PC-9 (cell line): ENCODE measurements at regions not wholly inside any gene's neighbourhood (a gene's known extent, or its start where the extent isn't known, plus 50 kb on each side); places are given as distances from the start of the nearest gene placed in this dataset.

Source experiments
- BruUV-seq: library from RNA; stranded (reverse); fragments of 400-500 nt; replicated peaks from 2 replicates; lab custom pipeline; 2021; lab: Mats Ljungman, UMichigan
- CTCF ChIA-PET: fragments of 300-600 bp; sonication (Branson Sonifier 250); formaldehyde crosslinking; loops from one replicate; lab custom pipeline; 2022; ENCODE audit warnings: antibody characterized with exemption; lab: Charles Lee
- POLR2A ChIA-PET: fragments of 300-600 bp; sonication (Branson Sonifier 250); formaldehyde crosslinking; loops from one replicate; lab custom pipeline; 2022; ENCODE audit warnings: antibody characterized with exemption; ENCODE audit not compliant: unreplicated experiment; lab: Charles Lee
- DNase-seq, 2 experiments: peaks; one replicate each; pipeline versions ENCODE4 v3.0.0 to v3.0.0-alpha.2; 2015 to 2022; ENCODE audit warnings: mixed read lengths in 1 of 2
- H2AFZ ChIP-seq: fragments of 200-600 bp; sonication (generic); 2 replicates; pipeline ENCODE4 v1.8.1; 2017; ENCODE audit warnings: antibody characterized with exemption
- H3F3A ChIP-seq: fragments of 200-600 bp; sonication (generic); 2 replicates; pipeline ENCODE4 v1.8.1; 2017; ENCODE audit warnings: antibody characterized with exemption, mild to moderate bottlenecking, low read depth; ENCODE audit not compliant: insufficient read depth
- H3K27ac ChIP-seq: fragments of 200-600 bp; sonication (generic); 2 replicates; pipeline ENCODE4 v1.6.1; 2016; ENCODE audit warnings: mixed run types
- H3K27me3 ChIP-seq: fragments of 200-600 bp; sonication (generic); 2 replicates; pipeline ENCODE4 v1.6.1; 2016; ENCODE audit warnings: low read depth, mixed run types; ENCODE audit not compliant: insufficient read depth
- H3K36me3 ChIP-seq: fragments of 200-600 bp; sonication (generic); 2 replicates; pipeline ENCODE4 v1.6.1; 2016; ENCODE audit warnings: low read depth, mixed run types
- H3K4me1 ChIP-seq: fragments of 200-600 bp; sonication (generic); replicated peaks from 2 replicates; pipeline ENCODE4 v1.6.1; 2016; ENCODE audit warnings: mixed run types; ENCODE audit not compliant: insufficient read depth
- H3K4me2 ChIP-seq: fragments of 200-600 bp; sonication (generic); 2 replicates; pipeline ENCODE4 v1.6.1; 2017; ENCODE audit warnings: mixed run types
- H3K4me3 ChIP-seq: fragments of 200-600 bp; sonication (generic); 2 replicates; pipeline ENCODE4 v1.6.1; 2016; ENCODE audit warnings: mixed run types
- H3K79me2 ChIP-seq: fragments of 200-600 bp; sonication (generic); 2 replicates; pipeline ENCODE4 v1.6.1; 2017; ENCODE audit warnings: low read depth, mixed run types
- H3K9me2 ChIP-seq: fragments of 200-600 bp; sonication (generic); 2 replicates; pipeline ENCODE4 v1.8.1; 2017; ENCODE audit warnings: mild to moderate bottlenecking; ENCODE audit not compliant: insufficient read depth
- H3K9me3 ChIP-seq: fragments of 200-600 bp; sonication (generic); 2 replicates; pipeline ENCODE4 v1.8.1; 2016; ENCODE audit warnings: low read depth; ENCODE audit not compliant: insufficient read depth
- H4K20me1 ChIP-seq: fragments of 200-600 bp; sonication (generic); 2 replicates; pipeline ENCODE4 v1.8.1; 2017; ENCODE audit not compliant: insufficient read depth
- CTCF ChIP-seq: fragments of 200-600 bp; sonication (generic); conservative IDR thresholded peaks from 2 replicates; pipeline ENCODE4 v1.6.1; 2017; ENCODE audit warnings: mixed run types, antibody characterized with exemption, mild to moderate bottlenecking, moderate library complexity
- EZH2 ChIP-seq: fragments of 200-600 bp; sonication (generic); IDR thresholded peaks from 2 replicates; pipeline ENCODE4 v1.8.0; 2017; ENCODE audit warnings: antibody characterized with exemption, low read depth
- intact Hi-C: fragments of 100-400 bp; cut with micrococcal nuclease; formaldehyde crosslinking; loops from one replicate; pipeline ENCODE4 v1.10.0; 2022; ENCODE audit not compliant: unreplicated experiment

GRCh38 chr3:163735394-163735793, 1342.9 kb downstream of the SI start:
- intact Hi-C loops = no loop called here
- no peaks in the 10 kb centered on the region for H3K36me3 ChIP-seq
- H3K79me2 ChIP-seq = no peaks in the 10 kb centered on the region
- CTCF ChIA-PET = no interaction called here
- H3K27ac ChIP-seq = no peak overlapping the region
- no peak for DNase-seq
- TF ChIP-seq EZH2 = no peak
- H3K4me3 ChIP-seq = no peak overlapping the region
- POLR2A ChIA-PET = no interaction called here
- no peak overlapping the region for H2AFZ ChIP-seq
- H3K4me1 ChIP-seq = no peaks in the 10 kb centered on the region
- no peak overlapping the region for H3K4me2 ChIP-seq
- no TSS peak for BruUV-seq
- H4K20me1 ChIP-seq = no peaks in the 10 kb centered on the region
- peaks cover 3% of the 10 kb centered on the region for H3K9me3 ChIP-seq
- no peaks in the 10 kb centered on the region for H3K27me3 ChIP-seq
- no peaks in the 10 kb centered on the region for H3F3A ChIP-seq
- no peaks in the 10 kb centered on the region for H3K9me2 ChIP-seq

GRCh38 chr3:163730684-163731083, 1347.6 kb downstream of the SI start:
- no peak overlapping the region for H3K4me2 ChIP-seq
- TF ChIP-seq EZH2 = no peak
- no peak for TF ChIP-seq CTCF
- no peak overlapping the region for H3K27ac ChIP-seq
- no peaks in the 10 kb centered on the region for H3K4me1 ChIP-seq
- no peaks in the 10 kb centered on the region for H3K27me3 ChIP-seq
- POLR2A ChIA-PET = interaction anchor here (0.6 kb wide), 1 partner anchor 1538 kb away, joined by 9 read pairs; no protein-coding TSS in a partner anchor
- no TSS peak for BruUV-seq
- H3K9me2 ChIP-seq = no peaks in the 10 kb centered on the region
- intact Hi-C loops = no loop called here
- no peaks in the 10 kb centered on the region for H3K9me3 ChIP-seq
- H4K20me1 ChIP-seq = no peaks in the 10 kb centered on the region
- H3F3A ChIP-seq = no peaks in the 10 kb centered on the region
- H3K36me3 ChIP-seq = no peaks in the 10 kb centered on the region
- H3K79me2 ChIP-seq = no peaks in the 10 kb centered on the region
- H2AFZ ChIP-seq = no peak overlapping the region
- CTCF ChIA-PET = no interaction called here
- H3K4me3 ChIP-seq = no peak overlapping the region
- DNase-seq = no peak

- DNase-seq = no peak
- TF ChIP-seq EZH2 (no peak), CTCF (no peak)
- Histone ChIP-seq H3K4me2 (no peak overlapping the region), H3F3A (no peaks in the 10 kb centered on the region), H3K9me3 (0 out of 2 replicates have a peak, but pooled peaks cover 4% of the 10 kb centered on the region), H4K20me1 (no peaks in the 10 kb centered on the region), H3K4me3 (no peak overlapping the region), H3K4me1 (no peaks in the 10 kb centered on the region), H3K36me3 (no peaks in the 10 kb centered on the region), H3K27me3 (no peaks in the 10 kb centered on the region), H3K9me2 (peaks cover 3% of the 10 kb centered on the region; the same call in 1 of the 2 replicates), H3K27ac (no peak overlapping the region), H2AFZ (no peak overlapping the region), H3K79me2 (no peaks in the 10 kb centered on the region)
- ChIA-PET CTCF (no interaction called here), POLR2A (no interaction called here)
- intact Hi-C loops = no loop called here
- no TSS peak for BruUV-seq
Observed at GRCh38 chr3:163726125-163726524, 1352.2 kb downstream of the SI start.

GRCh38 chr3:163722405-163722804, 1355.9 kb downstream of the SI start:
- no peak overlapping the region for H3K27ac ChIP-seq
- no peaks in the 10 kb centered on the region for H4K20me1 ChIP-seq
- BruUV-seq = no TSS peak
- H3K4me1 ChIP-seq = no peaks in the 10 kb centered on the region
- CTCF ChIA-PET = no interaction called here
- H3K36me3 ChIP-seq = no peaks in the 10 kb centered on the region
- 0 out of 2 replicates have a peak, but pooled peaks cover 5% of the 10 kb centered on the region for H3K9me3 ChIP-seq
- no peaks in the 10 kb centered on the region for H3K79me2 ChIP-seq
- H3K9me2 ChIP-seq = peaks cover 3% of the 10 kb centered on the region; the same call in 1 of the 2 replicates
- H3K27me3 ChIP-seq = no peaks in the 10 kb centered on the region
- no peak for TF ChIP-seq CTCF
- TF ChIP-seq EZH2 = no peak
- POLR2A ChIA-PET = no interaction called here
- no peak overlapping the region for H3K4me3 ChIP-seq
- H2AFZ ChIP-seq = peak overlapping the region; percentile 48; the same call in 1 of the 2 replicates
- intact Hi-C loops = no loop called here
- no peak for DNase-seq
- H3F3A ChIP-seq = no peaks in the 10 kb centered on the region
- H3K4me2 ChIP-seq = no peak overlapping the region
